Breast epithelium (tissue), 4 donors: ENCODE measurements at regions not wholly inside any gene's neighbourhood (a gene's known extent, or its start where the extent isn't known, plus 50 kb on each side); places are given as distances from the start of the nearest gene placed in this dataset.

Source experiments
- DNase-seq, 2 donors: peaks; one replicate each; pipeline ENCODE4 v3.0.0-alpha.2; 2019; ENCODE audit warnings: low spot score in 2 of 2
- H3K27ac ChIP-seq, 2 donors: fragments of 200-600 bp; sonication (generic) in 1 of 2; one replicate each; pipeline ENCODE4 v1.5.1; 2016 to 2019; ENCODE audit warnings: mild to moderate bottlenecking in 1 of 2
- H3K27me3 ChIP-seq, 2 donors: fragments of 200-600 bp; sonication (generic) in 1 of 2; one replicate each; pipeline versions ENCODE4 v1.5.1 to v1.6.0; 2017 to 2019; ENCODE audit warnings: control low read depth in 1 of 2, mild to moderate bottlenecking in 1 of 2
- H3K36me3 ChIP-seq: fragments of 200-600 bp; one replicate; pipeline ENCODE4 v1.5.1; 2019
- H3K4me1 ChIP-seq, 2 donors: fragments of 200-600 bp; sonication (generic); one replicate each; pipeline ENCODE4 v1.5.1; 2016 to 2019; ENCODE audit warnings: control low read depth in 1 of 2
- H3K4me3 ChIP-seq, 3 donors: fragments of 200-600 bp; sonication (generic); 1 replicate in 2 of 3; 2 replicates in 1 of 3; pipeline ENCODE4 v1.5.1; 2016 to 2019; ENCODE audit warnings: mild to moderate bottlenecking in 3 of 3, moderate library complexity in 2 of 3
- H3K9me3 ChIP-seq, 2 donors: fragments of 200-600 bp; sonication (generic) in 1 of 2; one replicate each; pipeline ENCODE4 v1.5.1; 2016 to 2019; ENCODE audit warnings: control low read depth in 1 of 2
- POLR2A ChIP-seq: fragments of 450-650 bp; IDR thresholded peaks from one replicate; pipeline ENCODE4 v1.6.1; 2016; ENCODE audit warnings: antibody characterized with exemption, mild to moderate bottlenecking, moderate library complexity
- POLR2AphosphoS5 ChIP-seq, 3 donors: sonication (generic); formaldehyde crosslinking; IDR thresholded peaks; one replicate each; pipeline ENCODE4 v1.6.1; 2017; ENCODE audit warnings: antibody characterized with exemption in 3 of 3
- intact Hi-C: fragments of 100-400 bp; cut with DNase I; formaldehyde crosslinking; loops from one replicate; pipeline ENCODE4 v1.15.1; 2023; ENCODE audit warnings: low total_unique reads
- TF ChIP-seq, protein P1 (sequence below), 3 donors: fragments of 450-650 bp; IDR thresholded peaks; one replicate each; pipeline ENCODE4 v1.5.1; 2016 to 2017; ENCODE audit warnings: antibody characterized with exemption in 3 of 3, mild to moderate bottlenecking in 3 of 3, moderate library complexity in 3 of 3

DNA sequence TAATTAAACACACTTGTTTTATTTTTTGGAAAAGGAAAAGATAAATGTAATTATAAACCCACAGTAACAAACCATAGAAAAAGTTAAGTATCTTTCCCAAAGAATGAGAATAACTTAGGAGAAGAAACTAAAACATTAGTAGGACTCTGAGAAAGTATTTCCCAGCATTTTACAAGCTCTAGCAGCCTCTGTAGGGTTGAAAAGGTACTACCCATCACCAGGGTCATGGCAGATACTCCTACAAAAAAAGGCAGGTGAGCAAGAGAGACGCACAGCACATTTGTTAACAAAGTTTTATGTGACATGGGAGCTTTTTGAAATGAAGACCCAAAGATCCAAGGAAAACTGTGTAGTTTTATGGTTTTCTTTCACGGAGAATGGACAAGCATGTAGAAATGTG is 77.7 kb upstream of the FAM169A start:
- Histone ChIP-seq H3K36me3 (no peaks in the 10 kb centered on the region), H3K4me3 (no peak overlapping the region), H3K9me3 (no peaks in the 10 kb centered on the region), H3K27me3 (no peaks in the 10 kb centered on the region), H3K4me1 (no peaks in the 10 kb centered on the region), H3K27ac (no peak overlapping the region)
- TF ChIP-seq POLR2AphosphoS5 (IDR thresholded peaks at IDR 0.05) (no peak), POLR2A (no peak)
- TF ChIP-seq, protein P1, sequence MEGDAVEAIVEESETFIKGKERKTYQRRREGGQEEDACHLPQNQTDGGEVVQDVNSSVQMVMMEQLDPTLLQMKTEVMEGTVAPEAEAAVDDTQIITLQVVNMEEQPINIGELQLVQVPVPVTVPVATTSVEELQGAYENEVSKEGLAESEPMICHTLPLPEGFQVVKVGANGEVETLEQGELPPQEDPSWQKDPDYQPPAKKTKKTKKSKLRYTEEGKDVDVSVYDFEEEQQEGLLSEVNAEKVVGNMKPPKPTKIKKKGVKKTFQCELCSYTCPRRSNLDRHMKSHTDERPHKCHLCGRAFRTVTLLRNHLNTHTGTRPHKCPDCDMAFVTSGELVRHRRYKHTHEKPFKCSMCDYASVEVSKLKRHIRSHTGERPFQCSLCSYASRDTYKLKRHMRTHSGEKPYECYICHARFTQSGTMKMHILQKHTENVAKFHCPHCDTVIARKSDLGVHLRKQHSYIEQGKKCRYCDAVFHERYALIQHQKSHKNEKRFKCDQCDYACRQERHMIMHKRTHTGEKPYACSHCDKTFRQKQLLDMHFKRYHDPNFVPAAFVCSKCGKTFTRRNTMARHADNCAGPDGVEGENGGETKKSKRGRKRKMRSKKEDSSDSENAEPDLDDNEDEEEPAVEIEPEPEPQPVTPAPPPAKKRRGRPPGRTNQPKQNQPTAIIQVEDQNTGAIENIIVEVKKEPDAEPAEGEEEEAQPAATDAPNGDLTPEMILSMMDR (IDR thresholded peaks at IDR 0.05), result no peak
- intact Hi-C loops, result no loop called here
- DNase-seq, result no peak

DNA sequence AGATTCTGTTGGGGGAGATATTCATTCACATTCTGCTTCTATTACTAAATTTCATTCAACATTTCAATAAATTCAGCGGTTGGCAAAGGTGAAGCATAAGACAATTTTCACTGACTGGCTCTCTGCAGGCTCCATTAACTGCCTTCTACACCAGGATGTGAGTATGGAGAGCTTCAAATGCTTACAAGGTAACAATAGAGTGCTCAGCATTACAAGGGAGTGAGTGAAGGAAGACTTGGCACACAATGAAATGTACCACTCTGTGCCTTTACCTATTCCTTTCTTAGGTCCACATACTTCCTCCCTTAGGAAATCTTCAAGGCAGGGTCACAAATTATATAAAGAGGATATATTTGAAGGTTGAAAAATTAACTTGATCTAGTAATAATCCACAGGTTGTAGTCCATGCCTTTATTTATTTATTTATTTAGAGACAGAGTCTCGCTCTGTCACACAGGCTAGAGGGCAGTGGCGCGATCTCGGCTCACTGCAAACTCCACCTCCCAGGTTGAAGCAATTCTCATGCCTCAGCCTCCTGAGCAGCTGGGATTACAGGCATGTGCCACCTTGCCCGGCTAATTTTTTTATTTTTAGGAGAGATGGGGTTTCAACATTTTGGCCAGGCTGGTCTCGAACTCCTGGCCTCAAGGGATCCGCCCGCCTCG is 76.6 kb upstream of the FAM169A start:
- intact Hi-C loops, result no loop called here
- H3K4me1 ChIP-seq, result no peaks in the 10 kb centered on the region
- no peak overlapping the region for H3K4me3 ChIP-seq
- H3K36me3 ChIP-seq, result no peaks in the 10 kb centered on the region
- H3K27ac ChIP-seq, result no peak overlapping the region
- no peaks in the 10 kb centered on the region for H3K9me3 ChIP-seq
- no peak for DNase-seq
- TF ChIP-seq POLR2AphosphoS5 (IDR thresholded peaks at IDR 0.05) (no peak), POLR2A (no peak)
- TF ChIP-seq, protein P1 (IDR thresholded peaks at IDR 0.05), result no peak
- no peaks in the 10 kb centered on the region for H3K27me3 ChIP-seq

DNA sequence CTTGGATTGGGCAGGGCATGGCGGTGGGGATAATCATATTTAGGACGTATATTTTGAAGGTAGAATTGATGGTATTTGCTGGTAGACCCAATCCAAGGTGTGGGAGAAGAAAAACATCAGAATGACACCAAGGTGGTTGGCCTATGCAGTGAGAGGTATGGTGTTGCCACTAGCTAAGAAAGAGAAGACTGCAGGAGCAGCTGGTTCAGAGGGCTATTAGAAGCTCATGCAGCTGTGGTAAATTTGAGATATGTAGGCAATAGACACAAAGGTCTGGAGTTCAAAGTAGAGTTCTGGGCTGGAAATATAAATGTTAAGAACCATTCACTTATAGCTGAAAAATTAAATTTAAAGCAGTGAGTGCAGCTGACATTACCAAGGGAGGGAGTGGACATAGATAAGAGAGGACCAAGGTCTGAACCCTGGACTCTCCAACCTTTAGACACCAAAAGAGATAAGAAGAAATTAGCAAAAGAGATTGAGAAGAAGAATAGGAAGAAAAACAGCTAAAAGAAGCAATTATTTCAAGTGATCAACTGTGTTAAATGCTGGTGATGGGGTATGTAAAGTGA is 74.7 kb upstream of the FAM169A start:
- Histone ChIP-seq H3K9me3 (no peaks in the 10 kb centered on the region), H3K27ac (no peak overlapping the region), H3K36me3 (no peaks in the 10 kb centered on the region), H3K27me3 (no peaks in the 10 kb centered on the region), H3K4me3 (no peak overlapping the region), H3K4me1 (no peaks in the 10 kb centered on the region)
- TF ChIP-seq, protein P1 (IDR thresholded peaks at IDR 0.05), result no peak
- no peak for TF ChIP-seq POLR2AphosphoS5 (IDR thresholded peaks at IDR 0.05)
- no peak for TF ChIP-seq POLR2A
- intact Hi-C loops, result no loop called here
- no peak for DNase-seq

DNA sequence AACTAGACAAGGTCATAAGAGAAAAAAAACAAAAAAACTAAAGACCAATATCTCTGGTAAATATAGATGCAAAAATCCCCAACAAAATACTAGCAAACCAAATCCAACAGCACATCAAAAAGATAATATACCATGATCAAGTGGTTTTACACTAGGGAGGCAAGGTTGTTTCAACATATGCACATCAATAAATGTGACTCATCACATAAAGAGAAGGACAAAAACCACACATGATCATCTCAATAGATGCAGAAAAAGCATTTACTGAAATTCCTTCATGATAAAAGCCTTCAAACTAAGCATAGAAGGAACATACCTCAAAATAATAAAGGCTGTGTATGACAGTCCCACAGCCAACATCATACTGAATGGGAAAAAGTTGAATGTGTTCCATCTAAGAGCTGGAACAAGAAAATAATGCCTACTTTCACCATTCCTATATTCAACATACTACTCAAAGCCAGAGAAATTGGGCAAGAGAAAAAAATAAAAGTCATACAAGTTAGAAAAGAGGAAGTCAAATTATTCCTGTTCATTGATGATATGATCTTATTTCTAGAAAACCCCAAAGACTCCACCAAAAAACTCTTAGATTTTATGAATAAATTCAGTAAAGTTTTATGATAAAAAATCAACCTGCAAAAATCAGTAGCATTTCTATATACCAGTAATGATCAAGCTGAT is 72.2 kb upstream of the FAM169A start:
- Histone ChIP-seq H3K27ac (no peak overlapping the region), H3K4me3 (no peak overlapping the region), H3K36me3 (no peaks in the 10 kb centered on the region), H3K9me3 (no peaks in the 10 kb centered on the region), H3K27me3 (no peaks in the 10 kb centered on the region), H3K4me1 (no peaks in the 10 kb centered on the region)
- intact Hi-C loops, result no loop called here
- no peak for DNase-seq
- TF ChIP-seq POLR2AphosphoS5 (IDR thresholded peaks at IDR 0.05) (no peak), POLR2A (no peak)
- TF ChIP-seq, protein P1 (IDR thresholded peaks at IDR 0.05), result no peak

DNA sequence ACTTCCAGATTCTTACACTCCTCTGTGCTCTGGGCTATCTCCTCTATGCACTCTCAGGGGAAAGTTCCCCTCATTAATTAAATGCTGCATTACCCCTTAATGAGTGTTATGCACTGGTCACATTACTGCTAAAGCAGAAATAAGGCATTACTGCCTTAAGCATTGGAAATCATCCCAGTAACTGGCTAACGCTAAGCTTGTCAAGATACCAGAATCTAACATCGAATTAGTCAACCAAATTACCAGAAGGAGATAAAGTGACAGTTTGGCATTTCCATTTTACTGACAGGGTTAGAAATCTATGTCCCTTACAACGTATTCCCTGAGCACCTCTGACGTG is 69.5 kb upstream of the FAM169A start:
- peak overlapping the region in 1 of 2 donors; percentile 20 for H3K27ac ChIP-seq
- no peaks in the 10 kb centered on the region for H3K4me1 ChIP-seq
- no peak for DNase-seq
- no peaks in the 10 kb centered on the region for H3K36me3 ChIP-seq
- no peak overlapping the region for H3K4me3 ChIP-seq
- TF ChIP-seq POLR2A, result no peak
- TF ChIP-seq POLR2AphosphoS5 (IDR thresholded peaks at IDR 0.05), result no peak
- TF ChIP-seq, protein P1 (IDR thresholded peaks at IDR 0.05), result no peak
- H3K9me3 ChIP-seq, result no peaks in the 10 kb centered on the region
- no peaks in the 10 kb centered on the region for H3K27me3 ChIP-seq
- intact Hi-C loops, result no loop called here
